ENCODE measurements at regions not wholly inside any gene's neighbourhood (a gene's known extent, or its start where the extent isn't known, plus 50 kb on each side); places are given as distances from the start of the nearest gene placed in this dataset.

DNA sequence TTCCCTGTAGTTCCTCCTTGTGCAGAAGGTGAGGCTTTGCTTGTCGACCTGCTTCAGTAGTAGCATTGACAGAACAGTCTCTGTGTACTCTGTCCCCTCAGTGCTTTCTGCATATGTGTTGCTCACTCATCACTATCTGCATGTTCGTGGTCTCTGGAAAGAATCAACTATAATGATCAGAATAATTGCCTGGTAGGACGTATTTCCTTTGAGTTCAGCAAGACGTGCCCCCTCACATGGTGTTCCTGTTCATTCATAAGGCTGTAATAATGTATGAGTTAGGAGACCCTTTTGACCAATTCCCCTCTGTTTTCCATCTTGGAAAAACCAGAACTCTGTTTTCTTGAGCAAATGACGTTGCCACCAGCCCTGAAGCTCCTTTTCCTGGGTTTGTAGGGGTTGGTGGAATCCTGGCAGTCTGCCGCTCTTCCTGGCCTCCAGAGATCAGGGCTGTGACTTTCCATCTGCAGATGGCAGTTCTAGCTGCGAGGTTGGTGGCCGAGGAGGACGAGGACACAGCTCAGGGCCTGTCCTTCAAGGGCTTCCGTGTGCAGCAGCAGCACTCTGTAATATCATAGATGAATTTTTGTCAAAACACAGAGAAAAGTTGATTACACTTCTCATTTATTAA is 61.9 kb downstream of the EXOSC2 start:
- peaks cover 0 to 19% (median 12%) of the 10 kb centered on the region in 4 donors for H3K4me1 ChIP-seq
- H3K9me3 ChIP-seq, result no peaks in the 10 kb centered on the region
- no peaks in the 10 kb centered on the region for H3K36me3 ChIP-seq
- 78% methylated on average over 10 of the region's 10 CpGs for WGBS, 2 donors
- no peaks in the 10 kb centered on the region for H3K27me3 ChIP-seq
- intact Hi-C loops (cut with DNase I), result no loop called here
- no peak for DNase-seq
- H3K4me3 ChIP-seq, result no peak overlapping the region
- no peak overlapping the region for H3K27ac ChIP-seq
- TF ChIP-seq POLR2A (IDR thresholded peaks at IDR 0.05), result no peak
- TF ChIP-seq POLR2AphosphoS5 (IDR thresholded peaks at IDR 0.05), result no peak
- TF ChIP-seq, protein P1, sequence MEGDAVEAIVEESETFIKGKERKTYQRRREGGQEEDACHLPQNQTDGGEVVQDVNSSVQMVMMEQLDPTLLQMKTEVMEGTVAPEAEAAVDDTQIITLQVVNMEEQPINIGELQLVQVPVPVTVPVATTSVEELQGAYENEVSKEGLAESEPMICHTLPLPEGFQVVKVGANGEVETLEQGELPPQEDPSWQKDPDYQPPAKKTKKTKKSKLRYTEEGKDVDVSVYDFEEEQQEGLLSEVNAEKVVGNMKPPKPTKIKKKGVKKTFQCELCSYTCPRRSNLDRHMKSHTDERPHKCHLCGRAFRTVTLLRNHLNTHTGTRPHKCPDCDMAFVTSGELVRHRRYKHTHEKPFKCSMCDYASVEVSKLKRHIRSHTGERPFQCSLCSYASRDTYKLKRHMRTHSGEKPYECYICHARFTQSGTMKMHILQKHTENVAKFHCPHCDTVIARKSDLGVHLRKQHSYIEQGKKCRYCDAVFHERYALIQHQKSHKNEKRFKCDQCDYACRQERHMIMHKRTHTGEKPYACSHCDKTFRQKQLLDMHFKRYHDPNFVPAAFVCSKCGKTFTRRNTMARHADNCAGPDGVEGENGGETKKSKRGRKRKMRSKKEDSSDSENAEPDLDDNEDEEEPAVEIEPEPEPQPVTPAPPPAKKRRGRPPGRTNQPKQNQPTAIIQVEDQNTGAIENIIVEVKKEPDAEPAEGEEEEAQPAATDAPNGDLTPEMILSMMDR (IDR thresholded peaks at IDR 0.05), result no peak
- TF ChIP-seq EP300 (IDR thresholded peaks at IDR 0.05), result no peak

DNA sequence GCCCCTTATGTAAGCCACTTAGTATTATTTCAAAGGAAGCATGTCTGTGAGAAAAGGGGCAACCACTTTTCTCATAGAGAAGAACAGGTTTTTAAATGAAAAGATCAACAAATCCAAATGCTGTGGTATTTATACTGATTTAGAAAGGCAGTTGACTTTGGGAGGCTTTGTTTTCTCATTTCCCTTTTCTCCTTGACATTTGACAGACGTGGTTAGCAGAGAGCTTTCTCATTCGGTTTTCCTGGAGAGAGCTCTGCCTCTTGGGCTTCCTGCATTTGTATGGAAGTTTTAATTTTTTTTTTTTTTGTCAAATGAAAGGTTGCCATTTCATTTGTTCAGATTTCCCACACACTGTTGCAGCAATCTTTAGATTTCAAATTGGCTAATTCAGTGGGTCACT is 62.5 kb downstream of the EXOSC2 start:
- no peak overlapping the region for H3K4me3 ChIP-seq
- H3K9me3 ChIP-seq, result no peaks in the 10 kb centered on the region
- no peaks in the 10 kb centered on the region for H3K27me3 ChIP-seq
- no peaks in the 10 kb centered on the region for H3K36me3 ChIP-seq
- DNase-seq, result no peak
- no peak for TF ChIP-seq POLR2A (IDR thresholded peaks at IDR 0.05)
- intact Hi-C loops (cut with DNase I), result no loop called here
- peaks cover 0 to 19% (median 12%) of the 10 kb centered on the region in 4 donors for H3K4me1 ChIP-seq
- 16 to 24% methylated on average over 2 of the region's 2 CpGs for WGBS, 2 donors
- H3K27ac ChIP-seq, result no peak overlapping the region

DNA sequence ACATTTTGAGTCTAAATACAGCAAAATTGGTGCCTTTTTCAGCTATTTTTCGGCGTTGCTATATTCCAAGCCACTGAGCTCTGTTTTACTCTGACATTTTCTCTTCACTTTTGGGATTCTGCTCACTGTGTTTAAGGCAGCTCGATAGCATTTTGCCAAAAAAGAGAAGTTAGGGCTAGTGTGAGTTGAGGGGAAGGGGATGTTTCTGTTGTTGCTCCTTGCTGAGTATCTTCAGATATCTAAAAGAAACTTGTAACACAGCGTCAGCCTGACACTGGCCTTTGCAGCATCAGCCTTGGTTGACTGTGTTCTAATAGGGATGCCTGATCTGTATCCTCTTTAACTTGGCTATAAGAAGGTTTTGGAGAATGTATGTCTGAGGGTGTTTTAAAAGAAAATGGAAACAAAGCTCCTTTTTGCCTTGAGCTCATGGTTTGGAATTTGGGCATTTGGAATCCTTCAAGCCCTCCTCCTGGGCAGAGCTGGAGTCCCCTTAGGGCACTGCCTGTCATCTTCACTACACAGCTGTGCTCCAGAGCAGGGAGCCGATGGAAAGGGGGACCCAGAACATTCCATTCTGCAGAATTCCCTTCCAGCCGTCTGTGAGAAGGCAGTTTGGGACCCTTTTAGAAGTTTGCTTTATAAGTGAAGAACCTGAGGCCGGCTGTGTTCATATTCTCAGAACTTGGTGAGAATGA is 63.0 kb downstream of the EXOSC2 start:
- H3K9me3 ChIP-seq, result no peaks in the 10 kb centered on the region
- no peak for TF ChIP-seq EP300 (IDR thresholded peaks at IDR 0.05)
- TF ChIP-seq POLR2AphosphoS5 (IDR thresholded peaks at IDR 0.05), result no peak
- TF ChIP-seq, protein P1 (IDR thresholded peaks at IDR 0.05), result no peak
- no peak for TF ChIP-seq POLR2A (IDR thresholded peaks at IDR 0.05)
- intact Hi-C loops (cut with DNase I), result no loop called here
- DNase-seq, result no peak
- H3K4me1 ChIP-seq, result peaks cover 0 to 19% (median 12%) of the 10 kb centered on the region in 4 donors
- H3K36me3 ChIP-seq, result no peaks in the 10 kb centered on the region
- no peaks in the 10 kb centered on the region for H3K27me3 ChIP-seq
- H3K27ac ChIP-seq, result no peak overlapping the region
- H3K4me3 ChIP-seq, result no peak overlapping the region
- WGBS, 2 donors, result 66 to 82% methylated on average over 7 of the region's 7 CpGs

DNA sequence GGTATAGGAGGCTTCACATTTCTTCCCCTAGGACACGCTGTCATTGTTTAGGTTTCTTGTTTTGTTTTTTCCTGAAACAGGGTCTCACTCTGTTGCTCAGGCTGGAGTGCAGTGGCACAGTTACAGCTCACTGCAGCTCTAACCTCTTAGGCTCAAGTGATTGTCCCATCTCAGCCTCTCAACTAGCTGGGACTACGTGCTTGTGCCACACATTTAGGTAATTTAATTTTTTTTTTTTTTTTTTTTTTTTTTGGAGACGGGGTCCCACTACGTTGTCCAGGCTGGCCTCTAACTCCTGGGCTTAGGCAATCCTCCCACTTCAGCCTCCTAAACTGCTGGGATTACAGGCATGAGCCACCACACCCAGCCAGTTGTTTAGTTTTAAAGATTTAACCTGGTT is 66.2 kb downstream of the EXOSC2 start:
- intact Hi-C loops (cut with DNase I), result loop anchor here (10.0 kb wide), 1 partner anchor 285 kb away; no protein-coding TSS in a partner anchor
- H3K4me3 ChIP-seq, result no peak overlapping the region
- peaks cover 0 to 28% (median 17%) of the 10 kb centered on the region in 4 donors for H3K4me1 ChIP-seq

More for the DNA sequence above, 66.2 kb downstream of the EXOSC2 start:
- no peaks in the 10 kb centered on the region for H3K36me3 ChIP-seq
- WGBS, 2 donors, result 77 to 86% methylated on average over 4 of the region's 4 CpGs
- H3K9me3 ChIP-seq, result no peaks in the 10 kb centered on the region
- TF ChIP-seq, protein P1 (IDR thresholded peaks at IDR 0.05), result no peak
- no peak for TF ChIP-seq EP300 (IDR thresholded peaks at IDR 0.05)
- DNase-seq, result no peak
- H3K27ac ChIP-seq, result no peak overlapping the region
- H3K27me3 ChIP-seq, result no peaks in the 10 kb centered on the region

All from sigmoid colon (tissue), 6 donors.